CD4-positive, alpha-beta T cell treated with Interferon gamma for 1 hour (primary cell): ENCODE measurements at regions not wholly inside any gene's neighbourhood (a gene's known extent, or its start where the extent isn't known, plus 50 kb on each side); places are given as distances from the start of the nearest gene placed in this dataset.
"Not testable (repeated sequence)": the region's sequence is repeated elsewhere in the genome, so short reads cannot be mapped to it uniquely, and the experiment has no call there.

Source experiments
- DNase-seq: peaks from one replicate; pipeline ENCODE4 v3.0.0-alpha.2; 2020

DNA sequence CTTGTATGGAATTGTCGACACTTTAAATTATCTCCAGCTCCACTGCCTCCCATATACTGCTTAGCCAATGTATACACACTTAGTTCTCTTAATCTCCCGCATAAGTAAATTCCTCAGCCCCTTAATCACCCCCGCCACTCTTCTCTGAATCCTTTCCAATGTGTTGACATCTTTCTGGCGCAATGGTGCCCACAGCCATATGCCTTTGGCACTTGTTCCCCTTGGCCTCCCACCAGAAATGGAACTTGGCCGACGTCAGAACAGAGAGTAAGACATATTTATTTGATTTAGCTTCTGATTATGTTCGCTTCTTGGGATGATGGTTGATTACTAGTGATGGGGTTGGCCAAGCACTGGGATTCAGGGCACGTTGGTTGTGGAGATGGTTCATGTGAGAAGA, 1089.3 kb upstream of the CELF4 start:
- DNase-seq: no peak

DNA sequence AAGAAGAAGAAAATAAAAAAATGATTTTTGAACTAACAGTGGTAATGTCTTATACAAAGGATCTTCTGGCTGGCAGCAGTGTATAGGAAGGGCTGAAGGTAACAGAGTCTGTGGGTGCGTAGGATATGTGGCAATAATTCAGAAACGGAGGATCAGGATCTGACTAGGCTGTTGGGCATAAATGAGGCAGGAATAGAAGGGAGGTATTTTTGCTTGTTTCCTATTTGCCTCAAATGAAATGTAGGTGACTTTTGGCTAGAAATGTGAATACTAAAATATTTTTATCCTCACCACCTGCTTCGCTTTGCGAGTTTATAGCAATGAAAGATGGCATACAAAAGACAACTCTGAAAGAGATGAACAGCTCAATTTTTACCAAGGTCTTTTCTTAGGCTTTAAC, 1086.1 kb upstream of the CELF4 start:
- no peak for DNase-seq

DNA sequence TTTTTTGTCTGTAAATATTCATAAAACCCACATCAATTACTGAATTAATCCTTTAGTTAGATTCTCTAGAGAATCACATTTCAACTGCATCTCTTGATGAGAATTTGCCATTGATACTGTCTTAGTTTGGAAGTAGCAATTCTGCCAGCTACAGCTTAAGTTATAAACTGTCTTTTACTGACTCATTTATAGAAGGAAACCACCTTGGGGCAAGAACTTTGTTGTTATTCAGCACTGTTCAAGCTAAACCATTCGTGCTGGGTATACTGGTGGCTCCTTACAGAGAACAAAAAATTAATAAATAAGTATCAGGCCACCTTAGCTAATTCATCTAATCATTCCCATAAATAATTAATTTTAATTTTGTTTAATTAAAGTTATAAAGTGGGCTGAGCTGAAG, 1082.6 kb upstream of the CELF4 start:
- no peak for DNase-seq

DNA sequence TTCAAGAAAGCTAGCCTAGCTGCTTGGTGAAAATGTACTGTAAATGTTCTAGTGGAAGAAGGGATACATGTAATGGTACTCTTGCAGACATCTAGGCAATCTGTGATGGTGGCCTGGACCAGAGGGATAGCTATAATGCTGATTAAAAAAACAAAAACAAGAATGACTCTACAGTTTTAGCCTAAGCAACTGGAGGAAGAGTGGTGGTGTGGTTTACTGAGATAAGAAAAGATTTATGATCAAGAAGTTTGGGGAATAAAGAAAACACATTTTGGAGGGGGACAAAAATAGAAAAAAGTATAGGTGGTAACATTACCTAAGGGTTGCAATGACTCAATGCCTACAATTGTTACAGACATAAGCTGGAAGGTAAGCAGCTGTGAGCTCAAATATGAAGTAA, 1080.7 kb upstream of the CELF4 start:
- DNase-seq: no peak

DNA sequence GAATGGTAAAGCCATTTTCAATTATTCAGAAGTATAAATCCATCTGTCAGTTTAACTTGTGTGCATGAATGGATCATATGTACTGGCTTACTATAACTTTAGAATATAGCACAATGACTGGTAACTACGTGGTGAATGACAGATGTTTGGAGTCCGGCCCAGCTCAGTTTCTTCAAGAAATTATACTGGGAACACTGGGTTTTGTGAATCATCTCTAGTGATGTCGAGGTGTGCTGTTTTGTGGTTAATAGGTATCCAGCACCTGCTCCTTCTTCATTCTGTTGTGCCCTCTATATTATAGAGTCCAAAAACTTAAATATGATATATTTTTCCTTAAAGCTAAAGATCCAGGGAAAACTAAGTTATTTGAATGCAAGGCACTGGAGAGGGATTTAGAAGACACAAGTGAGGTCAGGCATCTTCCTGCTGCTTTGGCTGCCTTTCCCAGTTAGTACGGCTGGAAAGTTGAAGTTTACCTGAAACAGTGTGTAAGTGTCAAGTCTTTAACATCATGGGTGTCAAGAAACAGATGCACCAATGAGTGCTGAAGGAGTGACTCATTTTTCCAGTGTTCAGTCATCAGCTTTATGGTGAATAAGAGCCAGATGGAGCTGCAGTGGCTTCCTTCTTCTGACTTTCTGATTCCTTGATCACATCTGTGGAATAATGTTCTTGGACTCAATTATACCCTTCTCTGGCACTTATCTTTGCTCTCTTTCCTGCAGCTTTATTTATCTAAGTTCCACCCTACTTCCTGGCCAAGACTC, 1079.5 kb upstream of the CELF4 start:
- DNase-seq: no peak

DNA sequence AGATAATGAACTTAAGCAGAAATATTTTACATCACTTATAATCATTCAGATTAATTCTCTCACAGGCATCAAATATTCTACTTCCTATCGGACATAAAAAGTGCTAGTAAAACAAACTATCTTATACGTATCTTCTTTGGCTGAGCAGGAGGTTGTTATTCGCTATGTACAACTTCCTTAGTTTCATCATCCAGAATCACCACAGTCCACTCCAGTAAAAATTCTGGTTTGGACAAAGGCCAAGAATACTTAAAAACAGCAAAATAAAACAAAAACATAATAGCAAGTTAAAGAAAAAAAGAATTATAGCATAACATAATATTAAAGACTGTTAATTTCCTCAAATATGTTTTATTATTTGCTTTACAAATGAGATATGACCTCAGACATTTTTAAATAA, 1077.1 kb upstream of the CELF4 start:
- DNase-seq: no peak

DNA sequence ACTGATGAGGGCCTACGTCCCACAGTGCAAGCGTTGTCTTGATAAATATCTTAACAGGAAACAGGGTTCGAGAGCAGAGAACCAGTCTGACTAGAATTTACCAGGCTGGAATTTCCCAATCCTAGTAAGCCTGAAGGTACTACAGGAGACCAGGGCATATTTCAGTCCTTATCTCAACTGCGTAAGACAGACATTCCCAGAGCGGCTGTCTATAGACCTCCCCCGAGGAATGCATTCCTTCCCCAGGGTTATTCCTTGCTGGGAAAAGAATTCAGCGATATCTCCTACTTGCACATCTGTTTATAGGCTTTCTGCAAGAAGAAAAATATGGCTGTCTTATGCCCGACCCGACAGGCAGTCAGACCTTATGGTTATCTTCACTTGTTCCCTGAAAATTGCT, 1074.1 kb upstream of the CELF4 start:
- DNase-seq: not testable (repeated sequence)

DNA sequence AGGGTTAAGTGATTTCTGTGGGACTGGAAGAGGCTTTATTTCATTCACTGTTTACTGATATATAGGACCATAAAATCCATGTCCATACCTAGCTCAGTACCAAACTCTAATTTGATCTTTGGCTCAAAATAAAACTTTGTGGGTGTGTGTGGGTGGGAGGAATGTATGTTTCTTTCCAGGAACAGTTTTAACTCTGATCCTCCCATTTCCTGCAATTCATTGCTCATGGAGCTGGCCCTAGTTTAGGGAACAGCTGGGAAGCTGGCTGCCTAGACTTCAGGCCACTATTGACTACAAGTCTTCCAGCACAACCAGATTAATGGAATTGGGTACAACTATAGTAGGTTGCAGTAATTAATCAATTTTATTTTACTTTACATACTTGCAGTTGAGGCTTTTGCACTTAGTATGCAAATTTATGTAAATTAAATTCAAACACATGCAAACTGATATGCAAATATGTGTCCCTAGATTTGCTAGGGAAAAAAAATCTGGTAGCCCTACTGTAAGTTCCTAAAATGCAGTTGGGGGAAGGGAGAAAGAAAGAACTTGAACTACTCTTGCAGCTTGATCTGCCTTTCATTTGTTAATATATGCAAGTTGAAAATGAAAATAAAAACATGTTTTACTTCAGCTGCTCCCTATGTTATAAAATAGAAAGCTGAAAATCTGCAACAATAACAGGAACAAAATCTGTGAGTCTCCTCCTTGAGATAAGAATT, 1070.3 kb upstream of the CELF4 start:
- no peak for DNase-seq

DNA sequence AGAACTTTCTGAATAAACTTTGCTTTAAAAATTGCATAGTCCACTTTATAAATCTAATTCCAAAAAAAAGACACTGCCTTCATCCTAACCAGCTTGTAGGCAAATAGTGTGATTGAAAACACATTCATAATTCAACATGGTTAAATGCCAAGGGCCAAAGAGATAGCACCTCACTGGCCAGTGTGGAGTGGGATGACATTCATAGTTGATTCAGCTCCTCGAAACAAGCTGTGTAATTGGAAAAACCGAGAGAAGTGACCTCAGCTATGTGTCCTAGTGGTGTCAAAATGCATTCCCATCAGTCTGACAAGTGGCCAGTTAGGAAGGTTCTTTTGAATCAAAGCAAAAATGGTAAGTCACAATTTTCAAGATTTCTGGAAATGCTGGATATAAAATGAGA, 1068.5 kb upstream of the CELF4 start:
- DNase-seq: no peak

DNA sequence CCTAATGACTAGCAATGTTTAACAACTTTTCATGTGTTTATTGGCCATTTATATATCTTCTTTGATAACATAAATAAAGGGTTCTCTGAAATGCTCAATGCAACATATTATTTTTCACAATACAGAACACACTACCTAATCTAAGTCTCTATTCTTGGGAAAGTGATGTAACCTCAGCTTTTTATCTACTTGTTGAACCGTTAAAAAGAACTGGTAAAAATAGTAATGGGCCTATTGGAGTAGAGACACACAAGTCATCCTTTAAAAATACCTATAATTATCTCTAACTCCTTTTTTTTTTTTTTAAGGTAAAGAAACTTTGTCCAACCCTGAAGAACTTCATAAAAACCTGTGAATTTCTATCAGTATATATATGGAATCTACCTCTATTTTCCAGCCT, 1067.7 kb upstream of the CELF4 start:
- DNase-seq: no peak

DNA sequence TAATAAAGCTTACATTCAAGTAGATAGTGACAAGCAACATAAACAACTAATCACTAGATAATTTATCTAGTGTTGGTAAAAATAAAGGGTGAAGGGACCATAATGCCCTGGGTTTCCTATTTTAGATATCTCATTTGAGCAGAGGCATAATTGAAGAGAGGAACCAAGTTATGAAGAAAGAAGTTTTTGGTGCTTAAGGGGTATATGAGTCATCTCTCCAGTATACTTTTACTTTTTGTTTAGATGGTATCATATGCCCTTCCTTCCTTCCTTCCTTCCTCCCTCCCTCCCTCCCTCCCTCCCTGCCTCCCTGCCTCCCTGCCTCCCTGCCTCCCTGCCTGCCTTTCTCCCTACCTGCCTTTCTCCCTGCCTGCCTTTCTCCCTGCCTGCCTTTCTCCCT, 1053.5 kb upstream of the CELF4 start:
- no peak for DNase-seq

DNA sequence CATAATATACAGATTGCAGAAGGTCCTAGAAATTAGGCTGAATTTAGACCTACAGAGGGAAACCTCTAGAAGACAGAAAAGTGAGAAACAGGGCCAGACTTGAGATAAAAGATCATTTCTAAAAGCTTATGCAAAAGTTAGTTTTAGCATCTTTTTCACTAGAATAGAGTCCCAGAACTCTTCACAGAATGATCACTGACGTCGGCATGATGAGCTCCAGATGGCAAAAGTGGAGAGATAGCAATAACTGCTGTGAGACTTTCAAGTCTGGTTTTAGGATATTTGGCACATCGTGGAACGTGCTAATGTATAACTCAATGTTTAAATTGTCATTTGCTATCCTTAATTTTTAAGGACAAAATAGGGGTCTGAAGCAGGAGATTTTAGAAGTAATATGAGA, 1050.7 kb upstream of the CELF4 start:
- no peak for DNase-seq

DNA sequence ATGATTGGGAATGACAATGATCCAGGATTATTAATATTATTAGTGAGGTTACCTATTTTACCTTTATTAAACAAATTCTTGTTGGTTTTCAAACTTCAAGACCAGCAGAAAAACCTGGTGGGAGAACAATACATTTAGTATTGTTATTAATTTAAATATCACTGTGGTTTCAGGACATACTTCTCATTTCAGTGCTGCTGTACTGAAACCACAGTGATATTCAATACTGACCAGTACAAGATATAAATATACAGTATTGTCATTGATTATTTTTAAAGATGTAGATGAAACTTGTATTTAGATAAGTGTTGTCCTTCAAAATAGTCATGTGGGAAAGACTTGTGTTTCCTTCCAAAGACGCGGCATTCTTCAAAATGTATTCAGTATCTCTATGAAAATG, 1047.3 kb upstream of the CELF4 start:
- DNase-seq: no peak

DNA sequence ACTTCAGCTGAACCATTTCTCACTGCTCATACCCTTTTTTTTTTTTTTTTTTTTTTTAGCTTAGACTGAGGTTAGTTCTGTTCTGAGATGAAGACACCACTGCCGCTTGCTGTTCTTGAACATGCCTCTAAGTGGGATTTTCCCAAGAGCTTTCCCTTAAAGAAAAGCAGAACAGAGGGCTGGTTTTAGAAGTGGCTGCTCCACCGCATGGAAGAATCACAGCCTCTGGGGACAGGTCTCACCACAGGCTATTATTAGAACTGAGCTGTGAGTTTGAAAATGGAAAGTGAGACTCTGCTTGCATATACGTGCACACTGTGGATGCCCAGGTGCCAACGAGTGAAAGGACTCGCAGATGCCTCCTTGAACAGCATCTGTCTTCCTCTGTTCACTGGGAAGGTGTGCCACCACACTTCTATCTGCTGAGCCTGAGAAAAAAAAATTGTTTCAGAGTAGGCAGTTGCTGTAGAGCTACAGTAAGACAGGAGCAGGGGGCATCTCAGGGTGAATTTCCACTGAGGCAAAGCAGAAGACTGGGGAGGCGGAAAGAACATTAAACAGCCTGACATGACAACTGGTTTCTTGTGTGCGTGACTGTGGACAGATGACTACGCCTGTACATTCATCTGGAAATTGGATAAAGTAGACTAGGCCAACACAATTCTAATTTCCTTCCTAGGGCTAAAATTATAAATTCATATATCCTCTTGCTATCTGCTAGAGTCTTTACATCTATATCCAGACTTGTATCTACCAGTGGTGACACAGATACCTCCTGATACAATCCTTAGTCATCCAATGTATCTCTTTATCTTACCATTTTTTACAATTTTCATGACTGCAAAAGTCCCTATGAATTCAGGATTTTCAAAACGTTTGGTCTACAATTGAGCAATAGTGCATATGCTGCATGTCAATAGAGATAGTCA, 1045.7 kb upstream of the CELF4 start:
- no peak for DNase-seq

DNA sequence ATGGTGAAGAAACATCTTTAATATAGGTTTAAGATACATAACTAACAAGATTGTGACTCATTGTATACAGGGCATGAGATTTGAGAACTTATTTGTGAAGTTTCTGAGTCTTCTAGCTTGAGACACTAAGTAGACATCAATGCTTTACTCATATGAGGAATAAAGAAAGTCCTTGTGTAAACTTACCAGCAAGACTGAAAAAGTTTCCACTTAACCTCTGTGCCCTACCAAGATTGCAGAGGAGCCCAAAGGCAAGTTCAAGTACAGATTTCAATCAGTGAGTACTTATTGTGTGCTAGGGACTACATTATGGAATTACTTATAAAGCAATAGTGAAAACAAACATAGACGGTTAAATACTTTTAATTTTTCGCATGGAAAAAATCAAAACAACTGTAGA, 1041.2 kb upstream of the CELF4 start:
- DNase-seq: no peak

DNA sequence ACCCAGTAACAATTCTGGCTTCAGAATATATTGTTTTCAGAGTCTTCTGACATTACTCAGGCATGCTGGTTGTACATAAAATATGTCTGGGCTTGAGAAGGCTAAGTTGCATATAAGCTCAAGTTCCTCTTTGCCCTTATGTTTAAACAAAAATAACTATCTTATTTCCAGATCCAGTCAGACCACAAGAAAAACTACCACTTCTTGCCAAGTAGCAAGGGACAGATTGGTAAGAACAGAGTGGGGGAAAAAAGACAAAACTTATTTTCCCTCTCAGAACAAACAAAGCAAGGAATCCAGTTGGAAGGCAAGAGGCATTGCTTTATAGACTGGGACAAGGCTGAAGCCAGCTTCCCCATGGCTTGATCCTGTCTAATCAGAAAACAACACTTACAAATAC, 1036.7 kb upstream of the CELF4 start:
- DNase-seq: no peak

DNA sequence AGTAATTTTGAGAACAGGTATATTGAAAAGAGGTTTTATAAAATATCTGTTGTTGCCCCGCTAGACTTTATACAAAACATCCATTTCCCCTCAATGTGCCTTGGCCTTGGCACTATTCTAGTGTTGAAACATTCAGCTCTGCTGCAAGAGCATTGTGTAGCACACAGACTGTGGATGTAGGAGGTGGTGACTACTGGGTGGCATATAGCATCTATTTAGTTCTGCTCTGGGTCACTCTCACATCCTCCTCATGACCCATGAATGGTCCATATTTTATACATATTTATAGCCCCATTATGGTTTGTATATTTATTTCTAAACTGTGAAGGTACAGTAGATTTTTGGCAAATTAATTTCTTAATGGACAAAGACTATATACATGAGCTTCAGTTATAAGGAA, 1022.0 kb upstream of the CELF4 start:
- DNase-seq: no peak

DNA sequence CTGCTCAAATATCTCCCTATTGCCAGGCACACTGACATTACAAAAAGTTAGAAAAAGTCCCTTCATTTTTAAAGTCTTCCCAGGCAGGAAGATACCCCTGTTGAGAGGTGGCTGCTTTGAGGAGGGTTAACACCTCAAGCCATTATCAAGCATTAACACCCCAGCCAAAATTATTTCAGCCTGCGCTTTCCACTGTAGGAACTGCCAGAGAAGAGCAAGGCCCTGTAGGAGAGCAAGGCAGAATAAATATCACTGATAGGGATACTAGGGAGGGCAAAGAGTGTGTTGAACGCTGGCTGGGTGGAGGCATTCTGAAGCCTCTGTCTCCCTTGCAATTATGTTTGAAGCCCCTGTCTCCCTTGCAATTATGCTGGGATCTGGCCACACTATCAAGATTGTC, 1020.7 kb upstream of the CELF4 start:
- no peak for DNase-seq

DNA sequence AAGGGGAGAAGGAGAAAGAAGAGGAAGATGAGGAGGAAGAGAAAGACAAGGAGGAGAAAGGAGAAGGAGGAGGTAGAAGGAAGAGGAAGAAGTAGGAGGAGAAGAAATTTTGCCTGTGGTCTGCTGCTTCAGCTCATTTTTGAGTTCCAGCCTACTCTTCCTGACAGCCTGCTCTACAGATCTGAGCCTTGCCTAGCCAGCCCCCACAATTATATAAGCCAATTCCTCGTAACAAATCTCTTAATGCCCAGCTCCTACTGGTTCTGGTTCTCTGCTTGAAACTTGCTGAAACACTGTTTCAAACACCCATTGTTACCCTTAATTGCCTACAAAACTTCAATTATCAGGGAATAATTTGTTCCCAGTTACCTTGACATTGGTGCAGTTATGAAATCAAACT, 1014.2 kb upstream of the CELF4 start:
- DNase-seq: no peak

DNA sequence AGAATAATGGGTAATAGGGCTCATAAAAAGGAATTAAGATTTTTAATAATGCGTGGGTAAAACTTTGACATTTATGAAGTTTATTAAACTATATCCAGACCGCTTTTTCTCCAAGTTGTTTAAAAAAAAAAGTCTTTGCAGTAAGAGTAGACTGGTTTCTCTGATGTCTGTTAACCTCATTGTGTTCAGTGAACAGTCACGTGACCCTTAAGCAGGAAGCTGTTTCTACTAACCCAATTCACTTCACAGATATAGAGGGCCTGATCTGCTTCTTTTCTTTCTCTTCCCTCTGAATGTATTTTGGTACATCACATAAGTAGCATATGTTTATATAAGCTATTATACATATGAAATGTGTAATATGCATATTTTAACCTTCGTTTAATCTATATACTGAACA, 1011.3 kb upstream of the CELF4 start:
- DNase-seq: no peak

DNA sequence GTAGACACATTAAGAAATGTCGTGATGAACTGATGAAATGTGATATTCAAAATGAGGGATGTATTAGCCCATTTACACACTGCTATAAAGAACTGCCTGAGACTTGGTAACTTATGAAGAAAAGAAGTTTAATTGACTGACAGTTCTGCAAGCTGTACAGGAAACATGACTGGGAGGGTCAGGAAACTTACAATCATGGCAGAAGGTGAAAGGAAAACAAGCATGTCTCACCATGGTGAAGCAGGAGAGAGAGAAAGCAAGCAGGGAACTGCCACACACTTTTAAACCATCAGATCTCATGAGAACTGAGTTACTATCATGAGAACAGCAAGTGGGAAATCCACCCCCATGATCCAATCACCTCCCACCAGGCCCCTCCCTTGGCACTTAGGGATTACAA, 1010.8 kb upstream of the CELF4 start:
- no peak for DNase-seq

DNA sequence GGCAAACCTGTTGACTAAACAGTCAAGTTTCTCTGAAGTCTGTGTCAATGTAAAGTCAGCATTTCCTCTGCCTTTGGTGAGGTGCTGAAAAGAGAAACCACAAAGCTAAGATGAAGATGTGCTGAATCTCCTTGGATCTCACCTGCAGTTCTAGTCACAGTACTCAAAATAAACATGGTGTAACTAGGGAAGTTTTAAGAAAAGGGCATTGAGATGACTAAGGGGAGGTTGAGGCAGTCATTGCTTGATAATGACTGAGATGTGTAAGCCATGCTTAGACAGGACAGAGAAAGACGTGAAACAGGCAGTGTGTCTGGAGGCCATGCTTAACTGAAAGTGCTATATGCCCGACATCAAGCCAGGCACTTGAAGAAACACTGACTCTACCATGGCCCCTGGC, 1010.0 kb upstream of the CELF4 start:
- DNase-seq: no peak

DNA sequence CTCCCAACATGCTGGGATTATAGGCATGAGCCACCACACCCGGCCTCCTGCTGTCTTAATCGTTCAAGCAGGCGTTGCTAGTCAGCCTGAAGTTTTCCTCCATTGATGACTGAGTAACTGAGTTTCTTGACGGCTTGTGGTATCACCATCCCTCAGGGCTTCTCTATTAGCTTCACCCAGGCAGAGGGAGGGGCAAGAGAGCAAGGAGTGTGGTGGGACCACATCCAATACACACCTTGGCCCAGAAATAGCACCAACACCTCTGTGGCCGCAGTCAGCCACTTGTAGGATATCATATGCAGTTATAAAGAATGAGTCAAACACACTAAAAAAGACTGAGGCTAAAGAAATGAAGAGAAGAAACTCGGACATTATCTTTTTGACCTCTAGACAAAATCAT, 1009.4 kb upstream of the CELF4 start:
- DNase-seq: no peak
